ENCODE measurements at regions not wholly inside any gene's neighbourhood (a gene's known extent, or its start where the extent isn't known, plus 50 kb on each side); places are given as distances from the start of the nearest gene placed in this dataset.

GRCh38 chr12:131573631-131574394 lies 137.1 kb upstream of the SFSWAP start:
- Histone ChIP-seq H3K4me3 (ENCODE audit: control insufficient read depth in 2 of 3, extremely low read depth in 1 of 3, insufficient read depth in 2 of 3, low read depth in 1 of 3, low read length in 3 of 3) (no peak overlapping the region), H3K4me1 (ENCODE audit: control insufficient read depth, extremely low read depth, insufficient read depth, low read length) (no peaks in the 10 kb centered on the region), H2AFZ (ENCODE audit: control insufficient read depth, low read length) (no peak overlapping the region), H3K27me3 (ENCODE audit: control insufficient read depth, extremely low read depth, insufficient read depth, low read length) (no peaks in the 10 kb centered on the region), H3K27ac (ENCODE audit: control insufficient read depth, insufficient read depth, low read length) (no peak overlapping the region), H3K79me2 (ENCODE audit: control insufficient read depth, insufficient read depth, low read length) (no peaks in the 10 kb centered on the region), H3K36me3 (ENCODE audit: control insufficient read depth in 2 of 2, extremely low read depth in 1 of 2, insufficient read depth in 2 of 2, low read length in 2 of 2) (no peaks in the 10 kb centered on the region), H3K9me1 (ENCODE audit: control insufficient read depth, extremely low read depth, insufficient read depth, low read length) (no peaks in the 10 kb centered on the region), H4K20me1 (ENCODE audit: control insufficient read depth, extremely low read depth, insufficient read depth, low read length) (no peaks in the 10 kb centered on the region), H3K4me2 (ENCODE audit: control insufficient read depth, extremely low read depth, insufficient read depth, low read depth, low read length) (no peak overlapping the region), H3K9ac (ENCODE audit: control insufficient read depth, extremely low read depth, insufficient read depth, low read length) (no peak overlapping the region), H3K9me3 (ENCODE audit: control insufficient read depth, low read depth, low read length) (peaks cover 2% of the 10 kb centered on the region)
- FAIRE-seq (no peak), DNase-seq (ENCODE audit: low read depth, low spot score) (no peak)
- no peak for TF ChIP-seq EZH2 (IDR thresholded peaks at IDR 0.05; ENCODE audit: low read length)
- TF ChIP-seq CTCF (optimal IDR thresholded peaks at IDR 0.05 in 1 of 3, IDR thresholded peaks at IDR 0.05 in 1 of 3, conservative IDR thresholded peaks at IDR 0.05 in 1 of 3; ENCODE audit: extremely low read depth in 1 of 3, insufficient read depth in 2 of 3, low read length in 3 of 3): no peak
- dilution Hi-C loops (cut with MboI; ENCODE audit: extremely low pct_ligation_motif_present, low sequenced_read_pairs): no loop called here

- dilution Hi-C loops (cut with MboI; ENCODE audit: extremely low pct_ligation_motif_present, low sequenced_read_pairs): no loop called here
- Histone ChIP-seq H3K27me3 (ENCODE audit: control insufficient read depth, extremely low read depth, insufficient read depth, low read length) (no peaks in the 10 kb centered on the region), H4K20me1 (ENCODE audit: control insufficient read depth, extremely low read depth, insufficient read depth, low read length) (no peaks in the 10 kb centered on the region), H3K4me3 (ENCODE audit: control insufficient read depth in 2 of 3, extremely low read depth in 1 of 3, insufficient read depth in 2 of 3, low read depth in 1 of 3, low read length in 3 of 3) (no peak overlapping the region), H3K9me1 (ENCODE audit: control insufficient read depth, extremely low read depth, insufficient read depth, low read length) (no peaks in the 10 kb centered on the region), H3K36me3 (ENCODE audit: control insufficient read depth in 2 of 2, extremely low read depth in 1 of 2, insufficient read depth in 2 of 2, low read length in 2 of 2) (no peaks in the 10 kb centered on the region), H3K27ac (ENCODE audit: control insufficient read depth, insufficient read depth, low read length) (no peak overlapping the region), H3K9me3 (ENCODE audit: control insufficient read depth, low read depth, low read length) (peaks cover 2% of the 10 kb centered on the region), H3K79me2 (ENCODE audit: control insufficient read depth, insufficient read depth, low read length) (no peaks in the 10 kb centered on the region), H3K4me1 (ENCODE audit: control insufficient read depth, extremely low read depth, insufficient read depth, low read length) (no peaks in the 10 kb centered on the region), H2AFZ (ENCODE audit: control insufficient read depth, low read length) (no peak overlapping the region), H3K9ac (ENCODE audit: control insufficient read depth, extremely low read depth, insufficient read depth, low read length) (no peak overlapping the region), H3K4me2 (ENCODE audit: control insufficient read depth, extremely low read depth, insufficient read depth, low read depth, low read length) (no peak overlapping the region)
- FAIRE-seq: no peak
- no peak for TF ChIP-seq CTCF (optimal IDR thresholded peaks at IDR 0.05 in 1 of 3, IDR thresholded peaks at IDR 0.05 in 1 of 3, conservative IDR thresholded peaks at IDR 0.05 in 1 of 3; ENCODE audit: extremely low read depth in 1 of 3, insufficient read depth in 2 of 3, low read length in 3 of 3)
- DNase-seq (ENCODE audit: low read depth, low spot score): no peak
Measured at GRCh38 chr12:131574395-131574771, 136.5 kb upstream of the SFSWAP start.

All from keratinocyte (primary cell).